Tibial nerve (tissue), 4 donors: ENCODE measurements at regions not wholly inside any gene's neighbourhood (a gene's known extent, or its start where the extent isn't known, plus 50 kb on each side); places are given as distances from the start of the nearest gene placed in this dataset.

Experiments used
- CTCF ChIP-seq, 5 experiments: fragments of 200-600 bp in 3 of 5; fragments of 450-650 bp in 2 of 5; sonication (generic) in 3 of 5; IDR thresholded peaks; one replicate each; pipeline ENCODE4 v1.5.1; 2016 to 2019; ENCODE audit warnings: antibody characterized with exemption in 5 of 5, mild to moderate bottlenecking in 3 of 5, moderate library complexity in 2 of 5
- EP300 ChIP-seq, 2 donors: sonication (generic); formaldehyde crosslinking; IDR thresholded peaks; one replicate each; pipeline ENCODE4 v1.6.1; 2017; ENCODE audit warnings: antibody characterized with exemption in 2 of 2, mild to moderate bottlenecking in 1 of 2
- POLR2A ChIP-seq, 2 donors: fragments of 450-650 bp; IDR thresholded peaks; one replicate each; pipeline ENCODE4 v1.6.1; 2017; ENCODE audit warnings: antibody characterized with exemption in 2 of 2, mild to moderate bottlenecking in 2 of 2, moderate library complexity in 2 of 2

GRCh38 chr5:54385994-54386393 is 69.5 kb upstream of the HSPB3 start:
- TF ChIP-seq CTCF (IDR thresholded peaks at IDR 0.05) (no peak), POLR2A (IDR thresholded peaks at IDR 0.05) (no peak), EP300 (IDR thresholded peaks at IDR 0.05) (no peak)
